Renal cortex interstitium (tissue), 11 donors: ENCODE measurements at regions not wholly inside any gene's neighbourhood (a gene's known extent, or its start where the extent isn't known, plus 50 kb on each side); places are given as distances from the start of the nearest gene placed in this dataset.
"Not testable (repeated sequence)": the region's sequence is repeated elsewhere in the genome, so short reads cannot be mapped to it uniquely, and the experiment has no call there.

Experiments
- DNase-seq, 11 donors: peaks; one replicate each; pipeline ENCODE4 v3.0.0-alpha.2; 2013; ENCODE audit warnings: low read depth in 9 of 11, low spot score in 4 of 11; ENCODE audit errors: extremely low read depth in 1 of 11

- DNase-seq: no peak
These were observed 114.2 kb downstream of the SOX4 start for GRCh38 chr6:21707524-21708319.

GRCh38 chr6:21708320-21708580 is 114.7 kb downstream of the SOX4 start:
- DNase-seq: no peak

- DNase-seq: no peak
These were observed 116.7 kb downstream of the SOX4 start for GRCh38 chr6:21710216-21710615.

GRCh38 chr6:21710908-21711627 is 117.5 kb downstream of the SOX4 start:
- no peak for DNase-seq

- DNase-seq: no peak
These were observed 118.7 kb downstream of the SOX4 start for GRCh38 chr6:21712213-21712612.

- DNase-seq: no peak
These were observed 119.9 kb downstream of the SOX4 start for GRCh38 chr6:21713481-21713880.

- no peak for DNase-seq
These were observed 121.6 kb downstream of the SOX4 start for GRCh38 chr6:21715180-21715579.

- DNase-seq: no peak
These were observed 129.0 kb downstream of the SOX4 start for GRCh38 chr6:21722510-21722909.

- DNase-seq: no peak
These were observed 133.1 kb downstream of the SOX4 start for GRCh38 chr6:21726676-21727075.

GRCh38 chr6:21728141-21728540 is 134.6 kb downstream of the SOX4 start:
- no peak for DNase-seq

GRCh38 chr6:21729431-21729830 is 135.9 kb downstream of the SOX4 start:
- DNase-seq: no peak

GRCh38 chr6:21730533-21730932 is 137.0 kb downstream of the SOX4 start:
- no peak for DNase-seq

- DNase-seq: no peak
These were observed 138.0 kb downstream of the SOX4 start for GRCh38 chr6:21731411-21732031.

GRCh38 chr6:21732032-21732730 is 138.6 kb downstream of the SOX4 start:
- DNase-seq: not testable (repeated sequence)

GRCh38 chr6:21732731-21733130 is 139.2 kb downstream of the SOX4 start:
- DNase-seq: no peak

- DNase-seq: no peak
These were observed 139.8 kb downstream of the SOX4 start for GRCh38 chr6:21733311-21733710.

GRCh38 chr6:21734204-21734603 is 140.7 kb downstream of the SOX4 start:
- DNase-seq: no peak

- DNase-seq: no peak
These were observed 144.9 kb downstream of the SOX4 start for GRCh38 chr6:21738180-21739094.

- no peak for DNase-seq
These were observed 145.7 kb downstream of the SOX4 start for GRCh38 chr6:21739241-21739640.
